Spleen (tissue), 11 donors: ENCODE measurements at regions not wholly inside any gene's neighbourhood (a gene's known extent, or its start where the extent isn't known, plus 50 kb on each side); places are given as distances from the start of the nearest gene placed in this dataset.

Source experiments
- DNase-seq: peaks from one replicate; pipeline ENCODE4 v3.0.0-alpha.2; 2020
- H3K27ac ChIP-seq, 8 donors: fragments of 200-600 bp; sonication (generic) in 7 of 8; 1 replicate in 4 of 8; 2 replicates in 4 of 8; pipeline versions ENCODE4 v1.5.0 to v1.8.0; 2016 to 2021; ENCODE audit warnings: inconsistent platforms in 4 of 8, mild to moderate bottlenecking in 4 of 8, moderate library complexity in 1 of 8
- H3K27me3 ChIP-seq, 7 donors: fragments of 200-600 bp; sonication (generic) in 6 of 7; replicated peaks in 1 of 7; 1 replicate in 4 of 7; 2 replicates in 3 of 7; pipeline versions ENCODE4 v1.5.0 to v1.8.0; 2016 to 2021; ENCODE audit warnings: inconsistent platforms in 3 of 7, mild to moderate bottlenecking in 1 of 7
- H3K36me3 ChIP-seq, 6 donors: fragments of 200-600 bp; sonication (generic) in 5 of 6; 1 replicate in 4 of 6; 2 replicates in 2 of 6; pipeline versions ENCODE4 v1.5.0 to v1.8.0; 2016 to 2021; ENCODE audit warnings: inconsistent platforms in 2 of 6
- H3K4me1 ChIP-seq, 6 donors: fragments of 200-600 bp; sonication (generic) in 5 of 6; 1 replicate in 3 of 6; 2 replicates in 3 of 6; pipeline versions ENCODE4 v1.5.0 to v1.8.0; 2016 to 2021; ENCODE audit warnings: inconsistent platforms in 3 of 6
- H3K4me3 ChIP-seq, 8 donors: fragments of 200-600 bp; sonication (generic) in 7 of 8; 1 replicate in 4 of 8; 2 replicates in 4 of 8; pipeline versions ENCODE4 v1.5.0 to v1.8.0; 2016 to 2021; ENCODE audit warnings: inconsistent platforms in 4 of 8, mild to moderate bottlenecking in 4 of 8, moderate library complexity in 2 of 8
- H3K9me3 ChIP-seq, 8 donors: fragments of 200-600 bp; sonication (generic) in 7 of 8; 1 replicate in 4 of 8; 2 replicates in 4 of 8; pipeline versions ENCODE4 v1.5.0 to v1.8.0; 2016 to 2021; ENCODE audit warnings: inconsistent platforms in 4 of 8
- CTCF ChIP-seq, 11 experiments: fragments of 200-600 bp in 7 of 11; fragments of 450-650 bp in 4 of 11; sonication (generic) in 4 of 11; IDR thresholded peaks in 8 of 11; conservative IDR thresholded peaks in 3 of 11; 1 replicate in 7 of 11; 2 replicates in 4 of 11; pipeline versions ENCODE4 v1.4.0 to v1.8.0; 2016 to 2021; ENCODE audit warnings: antibody characterized with exemption in 11 of 11, inconsistent platforms in 4 of 11, mild to moderate bottlenecking in 1 of 11
- POLR2A ChIP-seq, 3 donors: fragments of 450-650 bp; IDR thresholded peaks; one replicate each; pipeline ENCODE4 v1.5.1; 2017; ENCODE audit warnings: antibody characterized with exemption in 3 of 3, mild to moderate bottlenecking in 1 of 3
- POLR2AphosphoS5 ChIP-seq, 3 donors: sonication (generic); formaldehyde crosslinking; IDR thresholded peaks; one replicate each; pipeline ENCODE4 v1.5.1; 2017; ENCODE audit warnings: antibody characterized with exemption in 3 of 3
- WGBS, 5 donors: extraction: QIAGEN DNeasy Blood & Tissue Kit in 3 of 5; methylation state at CpG; one replicate each; pipeline versions ENCODE4 v1.1.5 to v1.1.7; 2013 to 2018; 5-methylcytosine and 5-hydroxymethylcytosine counted together
- intact Hi-C: fragments of 100-400 bp; cut with DNase I; formaldehyde crosslinking; loops from one replicate; pipeline ENCODE4 v1.15.0; 2023; ENCODE audit warnings: low total_unique reads
- donor health status: healthy with polysubstance abuse.
- donor health status: DM: no; HTN: no; CAD: no; lungs with moderate emphysema.
- donor health status: DM: no; HTN: no; CAD: no.
- donor health status: Bipolar disorder and iron deficiency.
- donor health status: healthy.
- donor health status: DM: no; HTN: no; CAD: no.
- donor health status: DM: yes; HTN: yes; CAD: no.

GRCh38 chr3:23076437-23076836, 126.7 kb upstream of the UBE2E2 start:
- no peaks in the 10 kb centered on the region for H3K9me3 ChIP-seq
- no peaks in the 10 kb centered on the region for H3K27me3 ChIP-seq
- no peak overlapping the region for H3K27ac ChIP-seq
- TF ChIP-seq POLR2AphosphoS5 (IDR thresholded peaks at IDR 0.05) = no peak
- TF ChIP-seq CTCF (IDR thresholded peaks at IDR 0.05 in 8 of 11, conservative IDR thresholded peaks at IDR 0.05 in 3 of 11) = no peak
- TF ChIP-seq POLR2A (IDR thresholded peaks at IDR 0.05) = no peak
- no peak overlapping the region for H3K4me3 ChIP-seq
- no peaks in the 10 kb centered on the region for H3K36me3 ChIP-seq
- intact Hi-C loops = no loop called here
- peaks cover 0 to 21% (median 4%) of the 10 kb centered on the region in 6 donors for H3K4me1 ChIP-seq
- WGBS, 5 donors = 68 to 77% (median 75%) methylated on average over 2 of the region's 2 CpGs
- no peak for DNase-seq

DNA sequence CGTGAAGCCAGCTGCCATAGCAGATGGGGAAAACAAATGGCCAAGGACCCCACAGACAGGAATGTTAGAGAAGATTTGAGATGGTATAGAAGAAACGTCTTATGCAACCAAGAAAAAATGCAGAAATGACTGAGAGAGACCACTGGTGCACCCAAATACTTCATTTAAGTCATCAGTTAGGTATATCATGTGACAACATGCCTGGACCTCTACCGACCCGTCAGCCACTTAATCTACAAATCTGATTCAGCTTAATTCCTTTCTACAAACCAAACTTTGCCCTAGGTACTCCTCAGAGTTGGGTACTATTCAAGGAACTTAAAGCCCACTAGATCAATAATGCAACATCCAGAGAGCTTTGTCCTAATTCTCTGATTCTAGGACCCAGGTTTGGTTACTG, 126.0 kb upstream of the UBE2E2 start:
- Histone ChIP-seq H3K36me3 (no peaks in the 10 kb centered on the region), H3K27ac (no peak overlapping the region), H3K4me1 (peaks cover 0 to 14% (median 2%) of the 10 kb centered on the region in 6 donors), H3K9me3 (no peaks in the 10 kb centered on the region), H3K4me3 (no peak overlapping the region), H3K27me3 (no peaks in the 10 kb centered on the region)
- intact Hi-C loops = no loop called here
- no peak for DNase-seq
- 79 to 93% (median 85%) methylated on average over 4 of the region's 4 CpGs for WGBS, 5 donors
- TF ChIP-seq POLR2A (IDR thresholded peaks at IDR 0.05) = no peak
- TF ChIP-seq CTCF (IDR thresholded peaks at IDR 0.05 in 8 of 11, conservative IDR thresholded peaks at IDR 0.05 in 3 of 11) = no peak

DNA sequence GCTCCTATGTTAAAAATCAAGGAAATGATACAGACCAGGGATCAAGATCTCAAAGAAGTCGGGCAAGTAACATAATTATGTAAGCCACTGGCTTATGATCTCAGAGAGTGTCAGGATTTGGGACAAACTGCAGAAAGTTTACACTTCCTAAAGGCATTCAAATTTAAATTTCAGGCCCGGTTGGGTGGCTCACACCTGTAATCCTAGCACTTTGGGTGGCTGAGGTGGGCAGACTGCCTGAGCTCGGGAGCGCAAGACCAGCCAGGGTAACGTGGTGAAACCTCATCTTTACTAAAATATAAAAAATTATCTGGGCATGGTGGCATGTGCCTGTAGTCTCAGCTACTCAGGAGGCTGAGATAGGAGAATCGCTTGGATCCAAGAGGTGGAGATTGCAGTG, 124.4 kb upstream of the UBE2E2 start:
- H3K4me3 ChIP-seq = no peak overlapping the region
- H3K27me3 ChIP-seq = no peaks in the 10 kb centered on the region
- no peaks in the 10 kb centered on the region for H3K9me3 ChIP-seq
- H3K27ac ChIP-seq = no peak overlapping the region
- no peak for DNase-seq
- WGBS, 5 donors = 90 to 95% (median 92%) methylated on average over 6 of the region's 6 CpGs
- intact Hi-C loops = no loop called here
- TF ChIP-seq POLR2A (IDR thresholded peaks at IDR 0.05) = no peak
- H3K36me3 ChIP-seq = no peaks in the 10 kb centered on the region
- peaks cover 0 to 7% (median 0%) of the 10 kb centered on the region in 6 donors for H3K4me1 ChIP-seq

- H3K4me3 ChIP-seq = peak overlapping the region in 2 of 8 donors; percentile 10 to 30
Observed at GRCh38 chr3:23079976-23080375, 123.2 kb upstream of the UBE2E2 start.

More at GRCh38 chr3:23079976-23080375, 123.2 kb upstream of the UBE2E2 start:
- H3K9me3 ChIP-seq = no peaks in the 10 kb centered on the region
- H3K36me3 ChIP-seq = no peaks in the 10 kb centered on the region
- intact Hi-C loops = no loop called here
- no peak overlapping the region for H3K27ac ChIP-seq
- H3K27me3 ChIP-seq = no peaks in the 10 kb centered on the region
- WGBS, 5 donors = 26 to 34% (median 30%) methylated on average over 7 of the region's 7 CpGs
- H3K4me1 ChIP-seq = peaks cover 0 to 7% (median 0%) of the 10 kb centered on the region in 6 donors
- no peak for TF ChIP-seq POLR2AphosphoS5 (IDR thresholded peaks at IDR 0.05)
- TF ChIP-seq CTCF (IDR thresholded peaks at IDR 0.05 in 8 of 11, conservative IDR thresholded peaks at IDR 0.05 in 3 of 11) = no peak
- TF ChIP-seq POLR2A (IDR thresholded peaks at IDR 0.05) = no peak
- DNase-seq = no peak
